Right forelimb (tissue), 1 donor: ENCODE measurements at regions not wholly inside any gene's neighbourhood (a gene's known extent, or its start where the extent isn't known, plus 50 kb on each side); places are given as distances from the start of the nearest gene placed in this dataset.

Source experiments
- DNase-seq: peaks from one replicate; pipeline ENCODE4 v3.0.0-alpha.2; 2018

DNA sequence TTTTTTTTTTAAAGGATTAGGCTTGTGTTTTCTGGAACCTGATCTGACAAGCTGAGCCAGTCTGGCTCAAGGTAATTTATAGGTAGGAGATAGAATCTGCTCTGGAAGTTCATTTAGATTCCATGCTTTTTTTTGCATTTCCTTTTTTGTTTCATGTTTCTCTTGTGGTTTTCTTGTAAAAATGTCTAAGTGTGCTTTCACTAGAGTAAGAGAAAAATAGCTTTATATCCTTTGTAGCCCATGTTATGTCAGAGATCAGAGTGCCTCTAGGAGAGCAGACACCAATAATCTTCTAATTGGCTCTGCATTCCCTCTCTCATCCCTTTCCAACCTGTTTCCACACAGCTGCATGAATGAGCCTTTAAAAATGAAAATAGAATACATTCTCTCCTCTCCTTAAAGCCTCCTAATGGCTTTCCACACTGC, 389.8 kb upstream of the KCNMB2 start:
- DNase-seq = no peak

DNA sequence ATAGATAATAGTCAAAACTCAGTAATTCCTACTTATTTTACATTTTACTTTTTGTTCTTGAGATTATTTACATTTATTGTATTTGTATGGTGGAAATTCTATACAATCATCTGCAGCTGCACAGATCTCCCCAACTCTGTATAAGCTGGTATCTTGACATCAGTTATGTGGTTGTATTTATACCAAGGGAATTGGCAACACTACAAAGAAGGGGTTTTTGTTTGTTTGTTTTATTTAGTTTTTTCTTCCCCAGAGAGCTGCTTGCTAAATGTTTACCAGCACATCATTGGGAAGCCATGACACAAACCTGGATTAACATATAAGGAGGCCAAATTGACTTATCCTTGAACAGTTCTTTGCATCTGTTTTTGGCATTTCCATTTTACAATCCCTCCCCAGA, 389.2 kb upstream of the KCNMB2 start:
- no peak for DNase-seq

DNA sequence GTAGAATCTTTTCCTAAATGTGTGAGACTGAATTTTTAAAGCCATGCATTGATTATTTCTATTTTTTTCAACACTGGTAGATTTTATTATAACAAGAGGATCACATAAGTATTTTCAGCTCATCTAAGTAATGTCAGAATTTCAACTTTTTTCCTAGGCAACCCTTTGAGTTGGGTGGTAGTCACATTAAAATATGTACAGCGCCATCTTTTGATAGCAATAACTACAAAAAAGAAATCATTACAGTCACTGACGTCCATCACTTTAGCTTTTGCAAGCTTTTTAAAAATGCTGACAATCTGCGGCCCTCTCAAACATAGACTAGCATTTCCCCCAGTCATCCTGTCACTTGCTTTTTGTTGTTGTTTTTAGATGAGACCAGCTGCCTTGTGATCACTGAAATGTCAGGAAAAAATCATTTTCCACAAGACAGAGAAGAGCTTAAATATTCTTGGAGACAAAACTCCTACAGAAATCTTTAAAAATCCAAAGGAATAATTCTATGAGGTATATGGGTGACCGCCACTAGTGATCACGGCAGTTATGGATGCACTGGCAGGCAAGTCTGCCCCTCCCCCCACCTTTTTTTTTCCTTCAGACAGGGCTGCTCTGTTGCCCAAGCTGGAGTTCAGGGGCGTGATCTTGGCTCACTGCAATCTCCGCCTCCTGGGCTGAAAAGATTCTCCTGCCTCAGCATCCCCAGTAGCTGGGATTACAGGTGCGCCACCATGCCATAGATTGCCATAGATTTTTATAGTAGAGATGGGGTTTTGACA, 384.0 kb upstream of the KCNMB2 start:
- no peak for DNase-seq

DNA sequence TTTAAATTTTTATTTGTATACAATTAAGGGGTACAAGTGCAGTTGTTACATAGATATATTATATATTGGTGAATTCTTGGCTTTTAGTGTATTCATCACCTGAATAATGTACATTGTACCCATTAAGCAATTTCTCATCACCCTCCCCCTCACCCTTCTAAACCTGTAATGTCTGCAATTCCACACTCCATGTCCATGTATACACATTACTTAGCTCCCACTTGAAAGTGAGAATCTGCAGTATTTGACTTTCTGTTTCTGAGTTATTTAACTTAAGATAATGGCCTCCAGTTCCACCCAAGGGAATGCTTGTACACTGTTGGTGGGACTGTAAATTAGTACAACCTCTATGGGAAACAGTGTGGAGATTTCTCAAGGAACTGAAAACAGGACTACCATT, 383.2 kb upstream of the KCNMB2 start:
- DNase-seq = no peak

DNA sequence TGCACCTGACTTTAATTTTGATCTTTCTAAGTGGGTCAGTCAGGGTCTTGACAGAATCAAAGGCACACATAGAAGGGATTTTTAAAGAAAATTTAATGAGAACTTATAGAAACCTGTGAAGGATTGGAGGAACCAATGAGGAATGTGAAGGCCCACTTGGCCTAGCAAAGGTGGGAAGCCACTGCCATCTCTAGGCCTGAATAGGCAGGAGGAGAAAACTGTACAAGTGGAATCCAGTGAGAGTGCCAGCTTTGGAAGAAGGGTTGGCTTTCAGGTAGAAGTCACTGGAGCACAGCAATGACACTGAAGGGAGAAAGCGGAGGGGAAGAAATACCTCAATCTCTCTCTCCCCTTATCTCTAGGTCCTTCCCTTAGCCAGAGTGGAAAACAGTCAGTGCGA, 380.7 kb upstream of the KCNMB2 start:
- DNase-seq = no peak

DNA sequence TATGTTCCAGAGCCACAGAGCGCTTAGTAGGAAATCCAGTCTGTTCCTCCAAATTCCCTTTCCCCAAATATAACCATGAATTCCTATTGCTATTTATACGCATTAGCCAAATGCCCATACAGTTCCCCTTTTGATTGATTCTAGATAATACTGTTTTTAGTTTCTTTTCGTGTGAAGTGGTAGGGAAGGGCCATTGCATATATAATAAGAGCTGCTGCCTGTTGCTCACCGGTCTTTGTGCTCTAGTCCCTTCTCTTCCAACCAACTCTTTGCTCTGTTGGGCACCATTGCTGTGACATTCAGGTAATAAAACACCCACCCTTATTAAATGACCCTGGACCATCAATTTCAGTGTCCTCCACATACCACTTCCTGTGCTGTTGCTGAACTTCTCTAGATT, 379.9 kb upstream of the KCNMB2 start:
- no peak for DNase-seq

DNA sequence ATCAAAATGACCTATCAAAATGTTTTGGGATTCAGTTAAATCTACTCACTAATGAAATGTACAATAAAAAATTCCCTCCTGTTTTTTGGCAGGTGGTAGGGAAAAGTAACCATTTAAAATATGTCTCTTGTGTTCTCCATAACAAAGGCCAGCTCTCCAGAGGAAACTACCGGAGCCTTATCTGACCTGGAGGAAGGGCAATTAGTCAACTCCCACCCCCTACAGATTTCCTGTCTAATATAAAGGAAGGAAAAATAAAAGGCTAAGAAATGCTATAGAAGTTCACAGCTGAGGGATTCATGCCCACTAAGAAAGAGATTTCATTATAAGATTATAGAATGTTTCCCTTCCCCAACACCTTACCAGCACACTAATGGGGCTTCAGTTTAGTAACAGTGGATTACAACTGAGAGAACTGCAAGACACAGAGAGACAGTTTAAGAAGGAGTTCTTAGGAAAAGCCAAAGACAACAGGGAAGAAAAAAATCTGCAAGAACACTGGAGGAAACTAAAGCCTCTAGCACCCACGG, 376.5 kb upstream of the KCNMB2 start:
- DNase-seq = no peak

DNA sequence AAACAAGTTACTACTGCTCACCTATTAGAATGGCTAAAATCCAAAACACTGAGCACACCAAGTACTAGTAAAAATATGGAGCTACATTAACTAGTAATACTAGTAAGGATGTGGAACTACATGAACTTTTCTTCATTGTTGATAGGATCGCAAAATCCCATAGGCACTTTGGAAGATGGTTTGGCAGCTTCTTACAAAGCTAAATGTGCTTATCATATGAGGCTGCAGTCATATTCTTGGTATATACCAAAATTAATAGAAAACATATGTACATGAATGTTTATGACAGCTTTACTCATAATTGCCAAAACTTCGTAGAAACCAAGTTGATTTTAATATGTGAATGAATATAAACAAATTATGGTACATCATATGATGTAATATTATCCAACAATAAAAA, 366.8 kb upstream of the KCNMB2 start:
- DNase-seq = no peak

DNA sequence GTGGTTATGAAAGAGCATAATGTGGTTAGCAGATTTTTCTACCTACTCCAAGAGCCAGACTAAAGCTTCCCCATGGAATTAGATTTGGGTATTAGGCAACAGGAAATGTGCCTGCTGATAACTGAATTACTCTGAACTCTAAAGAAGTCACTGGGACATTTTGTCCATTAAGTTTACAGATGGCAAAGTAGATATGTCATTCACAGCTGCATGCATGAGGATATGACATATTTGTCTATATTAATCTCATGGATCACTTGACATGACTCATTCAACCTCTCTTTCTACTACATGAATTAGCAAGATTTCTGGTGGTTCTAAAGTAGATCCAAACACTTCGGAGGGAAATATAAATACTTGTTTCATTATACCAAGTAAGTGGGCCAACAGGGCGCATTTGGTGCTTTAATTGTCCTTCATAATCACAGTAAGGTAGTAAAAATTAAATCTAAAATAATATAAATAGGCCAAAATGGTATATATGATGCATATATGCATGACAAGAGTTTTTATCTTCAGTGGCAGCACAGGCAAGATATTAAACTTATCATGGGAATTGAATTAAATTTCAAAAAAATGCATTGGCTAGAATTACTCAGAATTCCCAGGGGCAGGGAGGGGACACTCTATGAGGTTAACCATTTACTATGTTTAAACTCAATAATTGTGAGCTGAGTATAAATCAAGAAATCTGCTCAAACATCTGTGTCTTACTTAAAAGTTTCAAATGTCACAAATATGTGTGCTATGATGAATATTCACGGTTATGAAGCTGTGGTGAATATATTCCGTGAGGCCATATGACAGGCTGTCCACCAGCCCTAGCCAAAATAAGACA, 365.3 kb upstream of the KCNMB2 start:
- DNase-seq = no peak

DNA sequence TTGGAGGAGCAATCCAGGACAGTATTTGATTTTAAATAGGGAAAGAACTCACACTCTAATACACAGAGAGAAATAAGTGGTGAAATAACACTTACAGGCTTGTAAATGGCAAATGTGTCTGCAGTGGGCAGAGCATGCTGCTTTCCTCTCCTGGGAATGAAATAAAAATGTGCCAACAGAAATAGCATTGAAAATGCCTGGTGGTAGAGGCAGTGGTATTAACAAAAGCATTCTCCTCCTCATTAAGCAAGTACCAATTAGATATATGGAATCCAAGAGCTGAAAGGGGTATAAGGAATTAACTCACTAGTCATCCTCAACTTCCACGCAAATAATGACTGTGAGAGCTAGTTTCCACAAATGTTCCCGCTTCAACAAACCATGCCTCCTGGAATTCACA, 364.1 kb upstream of the KCNMB2 start:
- no peak for DNase-seq

DNA sequence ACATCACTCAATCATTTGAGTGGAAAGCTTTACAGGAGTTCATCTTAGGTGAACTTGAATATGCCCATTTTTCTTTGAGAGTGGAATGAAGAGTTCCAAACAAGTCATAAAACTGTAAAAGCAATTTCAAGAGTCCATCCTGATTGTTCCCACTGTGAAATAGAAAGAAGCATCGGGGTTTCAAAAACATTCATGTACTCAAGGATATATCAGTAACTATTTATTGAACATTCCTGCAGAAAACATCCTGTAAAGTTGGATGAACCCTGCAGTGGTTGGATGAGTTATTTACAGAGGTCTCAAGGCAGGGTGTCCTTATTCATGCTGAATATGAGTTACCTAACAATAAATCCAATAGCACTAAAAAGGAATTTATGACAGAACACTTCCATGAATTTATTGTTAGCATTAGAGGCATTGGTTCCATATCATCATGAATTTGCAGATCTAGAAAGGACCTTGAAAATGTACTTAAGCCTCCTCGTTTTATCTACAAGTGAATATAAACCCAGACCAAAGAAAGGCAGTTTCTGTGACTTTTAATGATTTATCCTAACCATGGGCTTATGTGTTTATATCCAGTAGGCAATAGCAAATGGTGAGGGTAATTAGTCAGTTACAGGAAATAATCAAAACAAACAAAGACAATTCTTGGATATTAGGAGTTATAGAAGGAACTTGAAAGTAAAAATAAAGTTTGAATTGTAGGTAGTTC, 361.9 kb upstream of the KCNMB2 start:
- no peak for DNase-seq

DNA sequence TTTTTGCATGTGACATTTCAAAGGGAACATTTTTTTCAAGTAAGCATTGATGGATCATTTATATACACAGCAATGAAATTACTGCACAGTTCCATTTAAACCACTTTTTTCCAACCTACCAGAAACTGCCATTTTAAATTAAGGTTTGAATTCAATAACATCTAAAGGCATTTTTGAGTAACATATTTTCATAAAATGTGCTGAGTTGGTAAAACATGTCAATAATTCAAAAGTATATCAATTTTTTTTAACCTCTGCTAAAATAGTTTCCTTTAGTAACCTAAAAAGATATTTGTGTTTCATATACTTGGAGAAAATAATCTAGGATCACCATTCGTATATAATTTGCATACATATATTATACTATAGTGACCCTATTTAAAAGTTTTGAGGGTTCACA, 355.1 kb upstream of the KCNMB2 start:
- no peak for DNase-seq

DNA sequence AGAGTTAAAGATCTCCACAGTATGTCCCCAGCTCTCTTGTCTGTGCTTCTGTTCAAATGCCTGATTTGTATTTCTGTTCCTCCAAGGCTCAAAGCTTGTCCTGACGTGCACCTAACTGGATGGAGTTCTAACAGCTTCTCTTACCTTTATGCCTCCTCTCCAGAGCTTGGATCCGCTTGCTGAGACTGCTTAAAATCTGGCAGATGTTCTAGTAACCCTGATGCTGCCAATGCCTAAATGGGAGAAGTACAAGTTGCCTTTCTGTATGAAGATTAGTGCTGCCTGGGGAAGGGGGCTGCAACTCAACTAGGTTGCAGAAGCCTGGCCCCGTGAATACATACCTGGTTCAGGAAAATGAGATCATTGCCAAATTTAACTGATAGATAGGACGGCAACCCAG, 354.5 kb upstream of the KCNMB2 start:
- no peak for DNase-seq

DNA sequence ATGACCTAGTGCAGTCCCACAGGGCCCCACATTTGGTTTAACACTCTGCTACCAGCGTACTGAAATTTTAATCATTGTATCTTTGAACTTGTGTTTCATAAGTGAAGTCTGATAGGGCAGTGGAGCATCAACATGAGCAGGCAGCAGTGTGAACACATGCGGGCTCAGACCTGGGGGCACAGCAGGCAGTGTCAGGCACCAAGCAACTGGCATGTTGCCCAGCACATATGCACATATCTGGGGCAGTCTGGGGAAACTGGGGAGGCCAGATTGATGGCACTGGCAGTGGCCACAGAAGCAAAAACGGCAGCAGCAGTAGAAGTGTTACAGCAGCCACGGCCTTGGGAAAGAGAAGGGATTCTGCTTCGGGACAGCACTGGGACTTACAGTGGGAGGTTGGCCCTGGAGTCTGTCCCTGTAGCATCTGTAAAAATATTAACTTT, 353.9 kb upstream of the KCNMB2 start:
- no peak for DNase-seq

DNA sequence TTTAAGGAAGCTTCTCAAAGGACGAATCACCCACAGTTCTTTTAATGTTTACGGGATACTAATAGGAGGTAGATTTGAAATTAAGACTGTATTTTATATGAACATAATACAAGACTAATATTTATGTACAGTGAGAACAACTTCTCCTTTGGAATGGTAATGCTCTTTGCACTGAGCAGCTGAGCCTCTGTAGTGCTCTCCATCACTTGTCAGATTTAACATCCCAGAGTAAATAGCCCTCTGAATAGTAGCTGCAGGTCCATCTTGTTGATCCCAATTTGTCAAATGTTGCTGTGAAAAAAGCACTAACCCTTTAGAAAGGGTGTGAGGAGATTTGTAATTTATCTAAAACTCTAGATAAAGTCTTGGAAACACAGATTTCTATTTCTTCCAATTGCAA, 351.4 kb upstream of the KCNMB2 start:
- no peak for DNase-seq

DNA sequence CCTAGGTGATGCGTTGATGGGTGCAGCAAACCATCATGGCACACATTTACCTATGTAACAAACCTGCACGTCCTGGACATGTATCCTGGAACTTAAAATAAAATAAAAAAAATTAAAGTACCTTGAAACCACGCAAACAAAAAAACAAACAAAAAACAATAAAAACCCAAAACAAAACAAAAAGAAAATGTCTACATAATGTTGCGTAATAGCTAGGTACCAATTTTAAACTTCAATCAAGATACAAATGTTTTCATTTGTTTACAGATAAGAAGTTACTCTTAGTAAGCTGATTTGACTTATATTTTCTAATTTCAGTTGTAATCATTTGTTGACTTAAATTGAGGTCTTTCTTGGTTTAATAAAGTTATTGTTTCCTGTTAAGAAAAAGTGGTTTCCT, 349.6 kb upstream of the KCNMB2 start:
- no peak for DNase-seq

DNA sequence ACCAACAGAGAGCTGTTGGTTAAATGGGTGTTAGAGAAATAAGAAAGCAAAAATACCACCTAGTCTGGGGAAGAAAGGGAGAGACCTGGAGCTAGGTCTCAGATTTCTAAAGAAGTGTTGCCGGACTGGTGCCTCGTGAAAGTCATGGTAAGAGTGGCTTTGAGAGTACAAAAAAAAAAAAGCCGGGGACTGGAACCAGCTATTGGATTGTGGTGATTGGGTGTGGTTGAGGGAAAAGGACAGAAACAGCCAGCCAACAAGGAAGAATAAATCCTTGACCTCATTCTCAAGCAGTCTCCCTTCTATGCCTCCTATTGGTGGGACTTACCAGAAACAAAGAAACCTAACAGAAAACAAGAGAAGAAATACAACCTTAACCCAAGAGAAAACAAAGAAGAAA, 346.4 kb upstream of the KCNMB2 start:
- no peak for DNase-seq

DNA sequence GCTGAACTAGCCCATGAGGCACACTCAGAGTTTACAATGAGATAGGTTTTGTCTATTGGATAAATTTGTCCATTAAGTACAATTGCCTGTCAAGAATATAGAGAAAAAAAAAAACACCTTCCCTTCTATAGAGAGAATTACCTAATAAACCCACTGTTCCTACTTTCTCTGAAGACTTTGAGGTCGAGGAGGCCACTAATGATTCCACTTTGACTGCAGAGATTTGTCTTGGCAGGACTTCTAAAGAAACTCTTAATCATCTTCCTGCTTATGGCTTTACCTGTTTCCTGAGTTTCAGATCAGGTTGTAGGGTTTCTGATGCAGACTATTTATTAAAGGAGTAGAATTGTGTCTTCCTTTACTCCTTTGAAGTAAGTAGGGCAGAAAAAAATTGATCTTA, 342.4 kb upstream of the KCNMB2 start:
- no peak for DNase-seq

DNA sequence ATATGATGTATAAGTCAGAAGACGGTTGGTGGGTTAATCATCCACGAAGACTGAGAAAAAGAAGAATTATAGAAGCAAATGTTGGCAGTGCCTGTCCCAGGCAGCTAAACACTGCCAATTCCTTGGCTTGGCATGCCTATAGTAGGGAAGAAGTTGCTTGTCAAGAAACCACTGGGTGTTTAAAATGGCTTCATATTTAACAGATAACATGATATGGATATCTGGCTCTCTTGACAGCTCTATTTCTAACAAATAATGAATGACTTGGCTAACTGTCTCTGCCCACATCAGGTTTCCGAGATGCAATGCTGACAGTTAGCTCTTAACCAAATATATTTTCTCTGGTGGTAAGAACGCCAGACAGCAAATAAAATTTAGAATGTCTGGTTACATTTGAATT, 341.7 kb upstream of the KCNMB2 start:
- no peak for DNase-seq

DNA sequence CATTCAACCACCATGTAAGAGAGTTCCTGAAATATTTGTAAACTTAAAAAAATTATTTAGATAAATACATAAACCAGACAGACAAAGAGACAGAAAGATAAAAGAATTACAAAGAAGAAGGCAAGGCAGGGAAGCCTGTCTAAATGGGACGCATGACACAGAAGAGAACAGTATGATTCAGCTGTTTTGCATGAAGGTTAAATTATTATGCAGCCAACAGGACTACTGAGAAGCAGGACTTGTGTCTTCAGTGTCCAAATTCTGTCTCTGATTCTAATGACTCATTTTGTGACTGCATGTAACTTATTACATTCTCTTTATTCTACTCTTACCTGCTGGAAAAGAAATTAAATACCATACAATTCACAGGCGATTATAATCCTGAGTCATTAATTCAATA, 340.4 kb upstream of the KCNMB2 start:
- no peak for DNase-seq

DNA sequence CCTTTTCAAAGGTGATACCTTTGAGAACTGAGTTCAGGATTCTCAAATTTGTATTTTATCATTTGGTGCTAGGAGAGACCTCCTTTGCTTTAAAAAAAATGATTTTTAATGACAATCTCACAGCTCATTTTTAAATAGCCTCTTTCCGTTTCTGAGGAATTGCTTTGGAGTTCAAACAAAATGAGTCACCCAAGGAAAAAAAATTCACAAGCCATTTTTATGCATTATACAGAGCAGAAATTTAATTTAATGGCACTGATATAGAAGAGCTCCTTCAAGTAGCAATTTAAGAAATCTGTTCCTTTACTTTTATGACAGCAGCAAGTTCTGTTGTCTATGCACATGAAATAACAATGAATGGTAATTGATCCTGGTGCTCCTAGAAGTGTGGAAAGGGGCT, 337.9 kb upstream of the KCNMB2 start:
- no peak for DNase-seq

DNA sequence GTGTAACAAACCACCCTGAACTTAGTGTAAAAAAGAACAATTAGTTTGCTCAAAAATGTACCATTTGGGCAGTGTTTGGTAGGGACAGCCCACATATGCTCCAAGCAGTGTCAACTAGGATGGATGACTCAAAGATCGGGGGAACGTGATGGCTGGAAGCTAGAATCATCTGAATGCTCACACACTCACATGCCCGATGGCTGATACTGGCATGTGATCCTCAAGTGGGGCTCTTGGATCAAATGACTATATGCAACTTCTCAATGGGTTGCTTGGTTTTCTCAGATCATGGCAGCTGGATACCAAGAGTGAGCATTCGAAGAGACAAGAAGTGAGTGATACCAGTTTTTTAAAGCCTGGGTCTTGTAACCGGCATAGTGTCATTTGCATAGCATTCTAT, 335.9 kb upstream of the KCNMB2 start:
- no peak for DNase-seq

DNA sequence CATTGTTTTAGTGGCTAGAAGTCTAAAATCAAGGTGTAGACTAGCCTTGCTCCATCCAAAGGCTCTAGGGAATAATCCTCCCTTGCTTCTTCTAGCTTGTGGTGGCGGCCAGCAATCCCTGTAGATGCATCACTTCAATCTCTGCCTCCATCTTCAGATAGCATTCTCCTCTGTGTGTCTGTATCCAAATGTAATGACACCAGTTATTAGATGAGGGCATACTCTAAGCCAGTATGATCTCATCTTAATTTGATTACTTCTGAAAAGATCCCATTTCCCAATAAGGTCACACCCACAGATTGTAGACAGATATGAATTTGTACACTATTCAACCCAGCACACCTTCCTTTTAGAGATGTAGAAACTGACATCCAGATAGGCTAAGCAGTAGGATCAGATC, 334.5 kb upstream of the KCNMB2 start:
- no peak for DNase-seq

DNA sequence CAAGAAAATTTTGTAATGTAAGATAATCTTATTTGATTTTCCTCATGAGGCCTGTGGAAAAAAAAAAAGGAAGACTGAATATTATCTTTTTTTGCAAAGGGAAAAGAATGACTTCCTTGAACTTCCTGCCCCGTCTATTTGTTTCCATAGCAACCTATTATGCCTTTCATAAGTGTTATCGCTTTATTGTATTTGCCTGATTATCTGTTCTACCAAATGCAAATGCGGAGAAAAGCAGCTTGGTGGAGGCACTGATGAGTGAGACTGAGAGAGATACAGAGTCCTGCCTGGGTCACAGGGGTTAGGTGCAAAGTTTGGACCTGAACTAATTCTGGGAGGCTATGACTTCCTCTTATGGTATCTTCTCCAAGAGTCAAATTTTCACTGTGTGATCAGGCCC, 334.0 kb upstream of the KCNMB2 start:
- no peak for DNase-seq
